Activated naive CD4-positive, alpha-beta T cell treated with anti-CD3 and anti-CD28 coated beads, Interleukin-2, amount 50 U/mL, for 24 hours (primary cell): ENCODE measurements at regions not wholly inside any gene's neighbourhood (a gene's known extent, or its start where the extent isn't known, plus 50 kb on each side); places are given as distances from the start of the nearest gene placed in this dataset.

Experiments used
- H3K27ac Mint-ChIP-seq: one replicate; pipeline ENCODE4 v1.8.0; 2021; ENCODE audit warnings: mild to moderate bottlenecking, mixed read lengths
- H3K27me3 Mint-ChIP-seq: one replicate; pipeline ENCODE4 v1.8.0; 2021; ENCODE audit warnings: mixed read lengths
- H3K36me3 Mint-ChIP-seq: one replicate; pipeline ENCODE4 v1.8.0; 2021; ENCODE audit warnings: mixed read lengths
- H3K4me1 Mint-ChIP-seq: one replicate; pipeline ENCODE4 v1.8.0; 2021; ENCODE audit warnings: mixed read lengths
- H3K4me3 Mint-ChIP-seq: one replicate; pipeline ENCODE4 v1.8.0; 2021; ENCODE audit warnings: mild to moderate bottlenecking, mixed read lengths
- H3K9me3 Mint-ChIP-seq: one replicate; pipeline ENCODE4 v1.8.0; 2021; ENCODE audit warnings: mixed read lengths

DNA sequence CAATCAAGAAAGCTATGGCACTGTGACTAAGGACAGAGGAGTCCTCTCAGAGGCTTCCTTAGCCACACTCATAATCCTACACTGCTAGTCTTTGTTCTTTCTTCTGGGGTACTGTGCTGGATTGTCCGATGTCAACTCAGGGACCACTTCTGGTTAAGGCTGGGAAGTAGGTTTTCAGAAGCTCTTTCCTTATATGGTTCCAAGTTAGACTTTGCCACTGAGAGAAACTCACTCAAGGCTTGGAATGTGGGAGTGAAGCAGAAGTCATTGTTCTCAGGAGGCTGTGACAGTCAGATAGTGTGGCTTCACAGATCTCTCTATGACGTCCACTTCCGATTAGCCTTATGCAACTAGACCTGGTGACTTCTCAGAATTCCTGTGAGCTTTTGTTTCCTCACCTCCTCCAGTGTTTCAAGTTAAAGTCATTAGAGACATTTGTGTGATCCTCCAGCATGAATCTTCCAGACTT lies 317.3 kb upstream of the F9 start:
- H3K27ac Mint-ChIP-seq: no peak overlapping the region
- no peaks in the 10 kb centered on the region for H3K36me3 Mint-ChIP-seq
- H3K4me1 Mint-ChIP-seq: no peaks in the 10 kb centered on the region
- no peaks in the 10 kb centered on the region for H3K9me3 Mint-ChIP-seq
- H3K4me3 Mint-ChIP-seq: no peak overlapping the region
- peaks cover 7% of the 10 kb centered on the region for H3K27me3 Mint-ChIP-seq

DNA sequence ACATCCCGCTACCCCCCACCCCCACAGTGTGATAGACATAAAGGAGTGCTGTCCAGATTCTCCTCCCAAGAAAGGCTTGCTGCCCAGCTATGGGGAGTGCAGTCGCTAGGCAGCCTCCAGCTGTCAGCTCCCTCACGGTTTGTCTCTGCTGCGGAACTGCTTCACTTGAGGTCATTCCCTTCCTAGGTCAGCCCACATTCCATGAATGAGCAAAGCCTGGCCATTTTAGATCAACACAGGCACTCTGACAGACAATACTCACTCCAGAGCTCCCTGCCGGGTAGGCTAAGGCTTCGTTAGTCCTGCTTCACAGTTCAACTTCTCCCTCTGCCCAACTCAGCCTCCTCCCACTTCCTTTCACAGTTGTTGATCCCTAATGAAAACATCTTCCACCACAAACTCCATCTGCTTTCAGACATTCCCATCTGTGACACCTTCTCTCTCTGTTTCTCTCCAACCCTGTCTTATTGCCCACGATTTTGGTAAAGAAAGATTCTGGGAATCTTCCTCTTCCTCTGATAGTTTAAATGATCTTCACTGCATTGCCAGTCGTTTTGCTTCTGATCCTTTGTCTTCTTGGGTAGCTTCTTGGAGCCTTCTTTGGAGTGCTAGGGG lies 318.9 kb upstream of the F9 start:
- no peak overlapping the region for H3K4me3 Mint-ChIP-seq
- H3K27me3 Mint-ChIP-seq: peaks cover 8% of the 10 kb centered on the region
- H3K9me3 Mint-ChIP-seq: no peaks in the 10 kb centered on the region
- no peaks in the 10 kb centered on the region for H3K36me3 Mint-ChIP-seq
- H3K27ac Mint-ChIP-seq: no peak overlapping the region
- H3K4me1 Mint-ChIP-seq: no peaks in the 10 kb centered on the region

DNA sequence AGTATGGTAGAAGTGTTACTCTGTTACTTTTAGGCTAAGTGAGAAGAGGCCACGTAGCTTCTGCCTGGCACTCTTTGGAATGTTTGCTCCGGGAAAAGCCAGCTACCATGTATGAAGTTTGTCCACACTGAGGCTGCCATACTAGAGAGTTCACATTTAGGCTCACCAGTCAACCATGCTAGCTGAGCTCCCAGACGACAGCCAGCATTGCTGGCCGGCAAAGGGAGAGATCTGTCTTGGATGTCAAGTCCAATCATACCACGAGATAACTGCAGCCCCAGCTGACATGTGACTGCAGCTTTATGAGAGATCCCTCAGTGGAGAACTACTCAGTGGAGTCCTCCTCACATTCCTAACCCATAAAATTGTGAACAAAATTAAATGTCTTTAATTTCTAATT lies 321.2 kb upstream of the F9 start:
- Mint-ChIP-seq H3K27ac (no peak overlapping the region), H3K4me3 (no peak overlapping the region), H3K36me3 (no peaks in the 10 kb centered on the region), H3K27me3 (peaks cover 11% of the 10 kb centered on the region), H3K9me3 (no peaks in the 10 kb centered on the region), H3K4me1 (peaks cover 3% of the 10 kb centered on the region)

DNA sequence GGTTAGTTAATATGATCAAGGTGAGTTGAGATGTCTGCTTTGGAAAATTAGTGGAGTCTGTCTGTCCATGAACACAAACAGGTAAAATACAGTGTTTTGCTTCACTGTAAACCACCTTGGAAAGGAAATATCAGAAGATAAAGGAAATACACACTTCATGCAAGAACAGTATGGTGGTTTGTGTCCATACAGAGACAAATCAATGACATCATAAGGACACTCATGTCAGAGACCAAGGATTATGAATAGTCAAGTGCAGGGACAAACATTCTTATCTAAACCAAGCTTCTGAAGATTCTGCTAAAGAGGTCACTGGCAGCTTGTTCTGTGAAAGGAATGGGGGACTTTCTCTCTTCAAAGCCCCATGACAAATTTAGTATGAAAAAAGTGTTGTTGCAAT lies 322.9 kb upstream of the F9 start:
- peaks cover 3% of the 10 kb centered on the region for H3K4me1 Mint-ChIP-seq
- H3K27me3 Mint-ChIP-seq: peaks cover 9% of the 10 kb centered on the region
- H3K9me3 Mint-ChIP-seq: no peaks in the 10 kb centered on the region
- no peak overlapping the region for H3K4me3 Mint-ChIP-seq
- no peak overlapping the region for H3K27ac Mint-ChIP-seq
- no peaks in the 10 kb centered on the region for H3K36me3 Mint-ChIP-seq

DNA sequence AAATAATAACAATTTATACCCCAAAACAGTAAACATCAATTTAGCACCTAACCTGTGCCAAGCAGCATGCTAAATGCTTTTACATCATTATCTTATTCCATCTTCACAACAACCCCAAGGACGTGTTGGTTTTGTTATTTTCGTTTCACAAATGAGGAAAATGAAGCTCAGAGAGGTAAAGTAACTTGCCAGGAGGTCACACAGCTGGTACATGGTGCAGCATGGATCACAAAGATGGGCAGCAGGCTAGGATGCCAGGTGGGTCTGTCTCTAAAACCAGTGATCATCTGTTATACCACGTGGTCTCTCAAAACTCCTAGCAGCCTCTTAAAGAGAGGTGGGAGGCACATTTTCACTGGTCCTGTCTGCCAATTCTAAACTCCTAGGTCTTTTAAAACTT lies 323.6 kb upstream of the F9 start:
- H3K9me3 Mint-ChIP-seq: no peaks in the 10 kb centered on the region
- no peak overlapping the region for H3K4me3 Mint-ChIP-seq
- peaks cover 15% of the 10 kb centered on the region for H3K27me3 Mint-ChIP-seq
- no peak overlapping the region for H3K27ac Mint-ChIP-seq
- H3K4me1 Mint-ChIP-seq: peaks cover 3% of the 10 kb centered on the region
- H3K36me3 Mint-ChIP-seq: no peaks in the 10 kb centered on the region

DNA sequence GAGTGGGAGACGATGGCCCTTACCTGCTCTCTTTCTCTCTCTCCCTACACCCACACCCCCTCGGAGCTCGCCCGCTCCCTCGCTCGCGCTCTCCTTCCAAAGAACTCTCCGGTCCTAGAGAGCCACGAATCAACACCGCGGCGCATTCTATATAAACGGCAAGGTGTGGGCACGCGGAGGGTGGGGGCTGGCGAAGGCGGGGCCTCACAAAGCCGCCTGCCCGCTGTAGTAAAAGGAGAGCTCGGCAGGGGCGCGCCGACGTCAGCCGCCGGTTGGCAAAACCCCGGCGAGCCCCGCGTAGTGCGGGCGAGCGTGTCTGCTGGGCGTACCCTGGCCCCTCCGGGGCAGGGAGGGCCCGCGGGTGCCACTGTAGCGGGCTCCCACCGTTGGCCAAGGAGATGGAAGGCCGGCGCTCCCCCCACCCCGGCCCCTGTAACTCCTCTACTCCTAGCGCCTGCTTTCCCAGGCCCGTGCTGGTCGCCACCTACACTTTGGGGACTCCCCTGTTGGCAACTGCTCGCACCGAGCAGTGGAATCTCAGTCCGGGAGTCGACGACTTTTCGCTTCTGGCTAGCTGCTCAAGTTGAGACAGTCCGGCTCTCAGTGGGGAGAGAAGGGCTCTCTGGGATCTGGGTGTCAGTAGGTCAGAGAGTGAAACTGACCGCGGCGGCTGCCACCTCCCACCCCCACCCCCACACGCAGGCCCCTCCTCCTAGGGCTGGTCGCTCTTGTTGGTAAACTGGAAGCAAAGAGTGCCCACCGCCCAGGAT lies 325.5 kb upstream of the F9 start:
- H3K36me3 Mint-ChIP-seq: no peaks in the 10 kb centered on the region
- H3K4me1 Mint-ChIP-seq: peaks cover 3% of the 10 kb centered on the region
- no peak overlapping the region for H3K27ac Mint-ChIP-seq
- peak overlapping the region; percentile 73 for H3K4me3 Mint-ChIP-seq
- H3K27me3 Mint-ChIP-seq: peaks cover 16% of the 10 kb centered on the region
- H3K9me3 Mint-ChIP-seq: no peaks in the 10 kb centered on the region

DNA sequence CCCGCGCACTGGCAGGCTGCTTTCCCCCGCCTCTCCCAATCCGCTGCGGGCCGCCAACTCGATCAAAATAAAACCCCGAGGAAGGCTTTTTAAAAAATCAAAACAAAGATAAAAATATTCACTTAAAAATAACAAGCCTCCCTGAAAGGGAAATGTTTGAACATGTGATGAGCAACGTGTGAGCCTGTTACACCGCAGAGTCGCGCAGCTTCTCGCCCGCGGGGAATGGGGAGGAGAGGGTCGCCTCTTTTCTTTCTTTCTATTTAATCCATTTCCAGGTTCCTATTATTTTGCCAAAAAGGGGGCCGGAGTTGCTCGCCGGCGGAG lies 326.0 kb upstream of the F9 start:
- Mint-ChIP-seq H3K4me1 (peaks cover 3% of the 10 kb centered on the region), H3K36me3 (no peaks in the 10 kb centered on the region), H3K27me3 (peaks cover 17% of the 10 kb centered on the region), H3K4me3 (peak overlapping the region; percentile 73), H3K27ac (no peak overlapping the region), H3K9me3 (no peaks in the 10 kb centered on the region)

DNA sequence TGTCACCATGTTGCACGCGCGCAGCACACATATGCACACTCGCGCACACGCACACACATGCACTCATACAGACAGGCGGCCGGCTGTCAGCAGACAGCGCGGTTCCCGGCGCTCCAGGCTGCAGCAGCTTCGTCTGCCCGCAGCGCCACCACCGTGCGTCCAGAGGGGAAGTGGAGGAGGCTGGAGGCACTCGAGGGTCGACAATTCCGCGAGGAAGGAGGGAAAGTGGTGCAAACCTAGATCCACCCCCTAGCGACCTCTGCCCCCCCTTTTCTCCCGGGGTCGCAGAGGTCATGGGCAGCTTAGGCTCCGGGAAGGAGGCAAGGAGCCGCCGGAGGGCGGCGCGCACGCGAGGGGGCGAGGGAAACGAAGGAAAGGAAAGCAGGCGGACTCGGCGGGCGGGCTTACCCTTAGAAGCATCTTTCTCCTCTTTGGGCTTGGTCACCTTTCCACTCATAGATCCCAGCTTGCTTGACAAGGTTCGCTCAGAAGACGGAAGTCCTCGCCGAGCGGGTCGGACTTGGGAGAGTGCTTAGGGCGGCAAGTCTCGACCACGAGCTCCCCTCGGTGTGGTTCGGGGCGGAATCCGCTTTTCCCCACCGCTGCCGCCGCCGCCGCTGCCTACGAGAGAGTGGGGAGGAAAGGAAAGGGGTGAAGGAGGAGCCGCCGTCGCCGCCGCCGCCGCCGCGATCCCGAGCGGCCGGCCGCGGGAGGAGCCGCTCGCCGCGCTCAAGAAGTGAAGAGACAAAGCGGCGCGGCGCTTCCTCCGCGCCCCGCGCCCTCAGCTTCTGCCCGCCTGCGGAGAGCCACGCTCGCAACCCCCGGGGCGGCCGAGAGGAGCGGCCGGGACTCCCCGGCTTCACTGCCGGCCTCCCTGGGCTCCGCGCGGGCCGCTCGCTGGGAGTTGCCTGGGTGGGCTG lies 326.6 kb upstream of the F9 start:
- Mint-ChIP-seq H3K4me3 (peak overlapping the region; percentile 36), H3K27ac (no peak overlapping the region), H3K36me3 (no peaks in the 10 kb centered on the region), H3K27me3 (peaks cover 17% of the 10 kb centered on the region), H3K4me1 (peaks cover 3% of the 10 kb centered on the region), H3K9me3 (no peaks in the 10 kb centered on the region)

DNA sequence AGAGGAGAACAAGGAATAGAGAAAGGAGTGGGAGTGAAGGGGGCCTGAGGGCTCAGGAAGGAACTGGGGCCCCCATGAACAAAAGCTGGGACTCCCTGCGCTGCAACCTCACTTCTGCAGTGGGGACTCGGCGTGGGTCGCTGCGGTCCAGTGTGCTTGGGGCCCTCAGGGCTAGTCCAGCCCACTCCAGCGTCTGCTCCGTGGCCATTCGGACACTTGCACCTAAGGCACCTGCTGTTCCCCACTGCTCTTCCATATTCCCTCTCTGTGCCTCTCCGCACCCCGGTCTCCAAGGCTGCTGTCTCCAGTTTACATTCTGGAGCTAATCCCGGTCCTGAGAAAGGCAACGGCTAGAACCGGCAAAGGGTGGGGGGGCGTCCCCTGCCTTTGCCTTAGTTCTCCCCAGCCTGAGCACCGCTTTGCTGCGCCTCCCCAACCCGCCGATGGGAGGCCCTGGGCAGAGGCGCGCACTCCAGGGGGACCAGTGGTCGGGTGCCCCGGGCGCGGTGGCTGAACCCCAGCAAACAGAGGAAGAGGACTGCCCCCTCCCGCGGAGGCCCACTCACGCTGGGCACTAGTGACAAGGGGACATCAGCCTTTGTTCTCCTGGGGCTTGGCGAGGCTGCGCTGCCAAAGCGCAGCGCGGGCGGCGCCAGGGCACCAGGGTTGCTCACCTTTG lies 327.7 kb upstream of the F9 start:
- H3K4me1 Mint-ChIP-seq: peaks cover 3% of the 10 kb centered on the region
- H3K4me3 Mint-ChIP-seq: peak overlapping the region; percentile 47
- H3K27me3 Mint-ChIP-seq: peaks cover 17% of the 10 kb centered on the region
- H3K27ac Mint-ChIP-seq: no peak overlapping the region
- no peaks in the 10 kb centered on the region for H3K9me3 Mint-ChIP-seq
- H3K36me3 Mint-ChIP-seq: no peaks in the 10 kb centered on the region

DNA sequence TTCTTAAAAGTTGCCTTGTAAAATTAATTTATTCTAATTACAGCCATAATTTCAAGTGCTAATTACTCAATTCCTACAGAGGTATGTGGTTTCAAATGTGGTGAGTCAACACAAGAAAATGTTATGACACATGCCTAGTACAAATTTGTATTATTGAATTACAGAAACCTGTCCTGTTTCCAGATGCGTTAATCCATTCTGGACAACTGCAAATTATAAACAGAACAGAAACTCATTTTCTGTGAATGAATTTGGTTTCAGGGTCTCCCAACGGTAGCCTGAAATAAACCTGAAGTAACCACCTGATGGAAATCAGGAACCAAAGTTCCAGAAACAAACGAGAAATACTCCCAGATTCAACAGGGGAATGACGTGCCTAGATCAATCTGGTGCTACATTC lies 328.6 kb upstream of the F9 start:
- H3K9me3 Mint-ChIP-seq: no peaks in the 10 kb centered on the region

DNA sequence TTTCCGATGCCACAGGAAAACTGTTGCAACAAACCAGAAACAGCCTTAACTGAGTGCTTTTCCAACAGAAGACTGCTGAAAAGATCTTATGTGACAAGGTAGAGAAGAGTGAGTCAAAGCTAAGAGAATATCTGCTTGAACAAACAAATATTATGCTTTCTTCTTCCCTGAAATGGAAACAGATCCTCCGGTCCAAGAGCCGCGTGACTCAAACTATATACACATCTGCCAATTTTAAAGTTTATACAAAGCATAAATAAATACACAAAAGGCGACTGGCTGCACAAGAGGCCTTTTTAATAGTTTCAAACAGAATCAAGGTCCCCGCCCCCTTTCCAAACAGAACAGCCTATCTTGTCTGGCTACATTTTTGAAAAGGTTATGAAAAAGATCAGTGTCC lies 329.7 kb upstream of the F9 start:
- H3K4me3 Mint-ChIP-seq: no peak overlapping the region
- no peaks in the 10 kb centered on the region for H3K9me3 Mint-ChIP-seq
- H3K27ac Mint-ChIP-seq: no peak overlapping the region
- peaks cover 3% of the 10 kb centered on the region for H3K4me1 Mint-ChIP-seq
- no peaks in the 10 kb centered on the region for H3K36me3 Mint-ChIP-seq
- peaks cover 24% of the 10 kb centered on the region for H3K27me3 Mint-ChIP-seq

More for the DNA sequence above, 328.6 kb upstream of the F9 start:
- Mint-ChIP-seq H3K4me3 (no peak overlapping the region), H3K36me3 (no peaks in the 10 kb centered on the region), H3K27me3 (peaks cover 19% of the 10 kb centered on the region), H3K4me1 (peaks cover 3% of the 10 kb centered on the region), H3K27ac (no peak overlapping the region)

DNA sequence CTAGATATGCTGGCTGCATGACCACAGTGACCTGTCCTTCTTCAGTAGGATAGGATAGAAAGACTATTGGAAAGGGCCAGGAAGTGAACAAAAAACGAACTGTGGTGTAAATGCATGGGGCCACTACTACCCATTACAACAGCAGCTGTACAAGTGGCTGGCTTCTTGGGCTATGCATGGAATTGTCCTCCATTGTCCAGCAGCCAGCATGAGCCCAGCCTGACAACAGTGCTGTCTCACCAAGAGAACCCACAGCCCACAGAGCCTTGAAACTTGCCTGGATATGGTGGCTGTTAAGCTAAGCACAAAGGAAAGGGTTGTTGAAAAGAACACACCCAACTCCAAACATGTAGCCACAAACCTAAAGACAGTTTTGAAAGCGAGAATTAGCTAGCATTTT lies 330.2 kb upstream of the F9 start:
- Mint-ChIP-seq H3K4me3 (no peak overlapping the region), H3K9me3 (no peaks in the 10 kb centered on the region), H3K36me3 (no peaks in the 10 kb centered on the region), H3K27ac (no peak overlapping the region), H3K4me1 (peaks cover 3% of the 10 kb centered on the region), H3K27me3 (peaks cover 23% of the 10 kb centered on the region)

DNA sequence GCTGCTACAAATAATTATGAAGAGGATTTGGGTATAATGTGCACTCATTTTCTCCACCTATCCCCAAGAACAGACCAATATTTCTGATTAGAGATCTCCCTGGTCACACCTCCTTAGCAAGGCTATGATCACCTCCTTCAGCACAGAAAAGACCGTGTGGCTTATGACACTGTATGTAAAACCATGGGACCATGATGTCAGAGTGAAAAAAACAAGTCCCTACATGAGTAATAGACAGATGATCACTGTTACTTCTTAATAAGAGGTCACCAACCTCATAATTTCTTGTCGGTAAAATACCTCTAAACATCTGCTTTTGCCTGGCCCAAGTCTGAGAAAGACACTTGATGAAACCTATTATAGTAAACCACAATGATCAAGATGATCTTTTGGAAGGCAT lies 330.6 kb upstream of the F9 start:
- peaks cover 3% of the 10 kb centered on the region for H3K4me1 Mint-ChIP-seq
- H3K4me3 Mint-ChIP-seq: no peak overlapping the region
- H3K27ac Mint-ChIP-seq: no peak overlapping the region
- peaks cover 25% of the 10 kb centered on the region for H3K27me3 Mint-ChIP-seq
- H3K36me3 Mint-ChIP-seq: no peaks in the 10 kb centered on the region
- no peaks in the 10 kb centered on the region for H3K9me3 Mint-ChIP-seq

DNA sequence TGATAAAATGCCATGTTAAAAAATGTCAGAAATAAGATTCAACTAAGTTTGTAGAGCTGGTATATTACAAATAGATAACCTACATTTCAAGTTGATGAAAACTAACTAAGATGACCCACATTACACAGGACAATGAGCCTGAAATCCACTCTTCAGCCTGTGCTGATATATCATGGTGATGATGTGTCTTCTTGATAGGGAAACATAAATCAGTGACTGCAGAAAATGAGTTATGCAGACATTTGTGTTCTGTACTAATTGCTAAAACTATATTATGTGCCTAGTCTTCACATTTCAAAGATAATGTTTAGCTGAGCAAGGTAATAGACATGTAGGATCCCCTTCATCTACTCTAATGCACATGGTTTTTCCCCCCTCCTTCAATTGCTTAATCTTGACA lies 331.6 kb upstream of the F9 start:
- H3K9me3 Mint-ChIP-seq: no peaks in the 10 kb centered on the region
- H3K27me3 Mint-ChIP-seq: peaks cover 26% of the 10 kb centered on the region
- no peak overlapping the region for H3K27ac Mint-ChIP-seq
- no peaks in the 10 kb centered on the region for H3K4me1 Mint-ChIP-seq
- H3K36me3 Mint-ChIP-seq: no peaks in the 10 kb centered on the region
- no peak overlapping the region for H3K4me3 Mint-ChIP-seq

DNA sequence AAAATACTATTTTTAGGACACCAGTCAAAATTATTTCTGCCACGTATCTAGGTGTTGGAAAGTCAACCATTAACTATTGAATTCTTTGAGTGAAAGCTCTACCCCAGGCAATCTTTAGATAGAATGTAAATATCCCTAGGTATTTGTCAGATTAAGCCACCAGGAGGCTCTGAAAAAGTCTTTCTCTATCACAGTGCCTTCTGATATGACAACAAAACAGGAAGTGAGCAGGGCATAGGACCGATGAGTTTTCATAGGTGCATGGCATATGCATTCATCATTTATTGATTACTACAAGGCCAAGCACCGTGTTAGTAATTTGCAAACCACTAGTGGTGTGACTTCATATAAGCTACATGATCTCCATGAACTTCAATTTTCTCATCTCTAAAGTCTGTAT lies 333.6 kb upstream of the F9 start:
- H3K27ac Mint-ChIP-seq: no peak overlapping the region
- H3K36me3 Mint-ChIP-seq: no peaks in the 10 kb centered on the region
- H3K9me3 Mint-ChIP-seq: no peaks in the 10 kb centered on the region
- H3K4me3 Mint-ChIP-seq: no peak overlapping the region
- H3K4me1 Mint-ChIP-seq: no peaks in the 10 kb centered on the region
- H3K27me3 Mint-ChIP-seq: peaks cover 21% of the 10 kb centered on the region
